ENCODE measurements at regions not wholly inside any gene's neighbourhood (a gene's known extent, or its start where the extent isn't known, plus 50 kb on each side); places are given as distances from the start of the nearest gene placed in this dataset.
A peak's percentile ranks its signal among the peaks of the same experiment; 100 is the strongest.

GRCh38 chr12:92496790-92497189, 206.0 kb upstream of the PLEKHG7 start:
- DNase-seq (ENCODE audit: low read depth in 3 of 3): no peak

GRCh38 chr12:92495108-92495507, 207.7 kb upstream of the PLEKHG7 start:
- DNase-seq (ENCODE audit: low read depth in 3 of 3): no peak

- DNase-seq (ENCODE audit: low read depth in 3 of 3): no peak
Observed at GRCh38 chr12:92493816-92494215, 209.0 kb upstream of the PLEKHG7 start.

- DNase-seq (ENCODE audit: low read depth in 3 of 3): no peak
Observed at GRCh38 chr12:92492995-92493394, 209.8 kb upstream of the PLEKHG7 start.

GRCh38 chr12:92492291-92492690, 210.5 kb upstream of the PLEKHG7 start:
- no peak for DNase-seq (ENCODE audit: low read depth in 3 of 3)

GRCh38 chr12:92489781-92490180, 213.0 kb upstream of the PLEKHG7 start:
- DNase-seq (ENCODE audit: low read depth in 3 of 3): no peak

GRCh38 chr12:92488735-92489134, 214.1 kb upstream of the PLEKHG7 start:
- no peak for DNase-seq (ENCODE audit: low read depth in 3 of 3)

GRCh38 chr12:92487138-92487485, 215.7 kb upstream of the PLEKHG7 start:
- DNase-seq (ENCODE audit: low read depth in 3 of 3): no peak

- DNase-seq (ENCODE audit: low read depth in 3 of 3): no peak
Observed at GRCh38 chr12:92486443-92487137, 216.2 kb upstream of the PLEKHG7 start.

GRCh38 chr12:92485351-92486348, 217.1 kb upstream of the PLEKHG7 start:
- DNase-seq (ENCODE audit: low read depth in 3 of 3): no peak

- no peak for DNase-seq (ENCODE audit: low read depth in 3 of 3)
Observed at GRCh38 chr12:92482599-92482998, 220.2 kb upstream of the PLEKHG7 start.

- no peak for DNase-seq (ENCODE audit: low read depth in 3 of 3)
Observed at GRCh38 chr12:92481066-92481465, 221.7 kb upstream of the PLEKHG7 start.

GRCh38 chr12:92478692-92479091, 224.1 kb upstream of the PLEKHG7 start:
- no peak for DNase-seq (ENCODE audit: low read depth in 3 of 3)

GRCh38 chr12:92476844-92477243, 225.9 kb upstream of the PLEKHG7 start:
- no peak for DNase-seq (ENCODE audit: low read depth in 3 of 3)

GRCh38 chr12:92473564-92473963, 229.2 kb upstream of the PLEKHG7 start:
- no peak for DNase-seq (ENCODE audit: low read depth in 3 of 3)

- no peak for DNase-seq (ENCODE audit: low read depth in 3 of 3)
Observed at GRCh38 chr12:92472201-92472600, 230.6 kb upstream of the PLEKHG7 start.

GRCh38 chr12:92471551-92471950, 231.2 kb upstream of the PLEKHG7 start:
- DNase-seq (ENCODE audit: low read depth in 3 of 3): no peak

- peak in 1 of 3 experiments; percentile 11 for DNase-seq (ENCODE audit: low read depth in 3 of 3)
Observed at GRCh38 chr12:92470608-92471021, 232.2 kb upstream of the PLEKHG7 start.

- no peak for DNase-seq (ENCODE audit: low read depth in 3 of 3)
Observed at GRCh38 chr12:92469837-92470236, 233.0 kb upstream of the PLEKHG7 start.

- no peak for DNase-seq (ENCODE audit: low read depth in 3 of 3)
Observed at GRCh38 chr12:92468358-92469020, 234.3 kb upstream of the PLEKHG7 start.

GRCh38 chr12:92467886-92468285, 234.9 kb upstream of the PLEKHG7 start:
- DNase-seq (ENCODE audit: low read depth in 3 of 3): no peak
